NCI-H1417 (cell line): ENCODE measurements at regions not wholly inside any gene's neighbourhood (a gene's known extent, or its start where the extent isn't known, plus 50 kb on each side); places are given as distances from the start of the nearest gene placed in this dataset.
"Not testable (repeated sequence)": the region's sequence is repeated elsewhere in the genome, so short reads cannot be mapped to it uniquely, and the experiment has no call there.

Experiments used
- DNase-seq, 3 experiments: peaks; one replicate each; lab custom pipeline; 2025; lab: John Stamatoyannopoulos, UW

DNA sequence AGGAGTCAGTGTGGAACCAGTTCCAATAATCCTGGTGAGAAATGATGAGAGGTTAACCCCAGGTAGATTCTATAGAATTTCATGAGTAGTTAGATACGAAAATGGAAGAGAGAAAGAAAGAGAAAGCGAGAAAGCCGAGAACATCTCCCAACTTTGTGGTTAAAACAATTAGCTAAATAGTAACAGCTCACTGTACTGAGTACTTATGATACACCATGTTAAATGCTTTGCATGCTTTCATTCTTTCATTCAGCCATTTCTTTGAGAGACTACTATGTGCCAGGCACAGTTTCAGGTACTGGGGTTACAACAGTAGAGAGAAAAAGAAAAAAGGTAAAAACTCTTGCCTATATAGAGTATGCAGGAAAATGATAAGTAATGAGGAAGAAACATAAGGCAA is 109.7 kb upstream of the SYT6 start:
- DNase-seq: no peak

DNA sequence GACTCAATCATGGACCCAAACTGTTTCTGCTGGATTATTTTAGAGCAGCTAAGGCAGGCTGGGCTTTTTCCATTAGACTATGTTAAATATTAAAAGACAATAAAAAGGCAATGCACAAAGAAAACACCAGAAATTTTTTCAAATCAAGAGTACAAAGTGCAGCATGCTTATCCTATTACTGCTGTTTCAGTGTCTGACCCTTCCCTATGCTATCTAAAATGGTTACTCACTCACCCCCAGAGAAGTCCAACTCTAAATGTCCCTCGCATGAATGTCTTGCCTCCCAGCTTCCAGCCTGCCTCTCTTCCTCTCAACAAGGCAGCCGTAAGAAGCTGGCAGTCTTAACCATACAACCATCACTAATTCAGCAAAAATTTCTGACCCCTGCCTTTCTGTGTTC is 108.7 kb upstream of the SYT6 start:
- no peak for DNase-seq

GRCh38 chr1:114260805-114261484 is 107.3 kb upstream of the SYT6 start:
- no peak for DNase-seq

- DNase-seq: no peak
Observed at GRCh38 chr1:114259511-114260160, 106.0 kb upstream of the SYT6 start.

GRCh38 chr1:114258633-114259032 is 105.0 kb upstream of the SYT6 start:
- DNase-seq: no peak

DNA sequence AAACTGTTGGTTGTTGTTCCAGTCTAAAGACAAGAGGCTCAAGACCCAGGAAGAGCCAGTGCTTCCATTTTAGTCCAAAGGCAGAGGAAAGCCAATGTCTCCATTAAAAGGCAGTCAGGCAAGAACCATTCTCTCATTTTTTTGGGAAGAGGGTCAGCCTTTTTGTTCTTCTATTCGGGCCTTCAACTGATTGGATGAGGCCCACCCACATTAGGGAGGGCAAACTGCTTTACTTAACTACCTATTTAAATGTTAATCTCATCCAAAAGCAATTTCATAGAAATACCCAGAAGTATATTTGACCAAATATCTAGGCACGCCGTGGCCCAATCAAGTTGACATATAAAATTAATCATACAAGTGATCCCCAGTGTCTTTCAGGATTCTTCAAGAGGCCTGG is 104.4 kb upstream of the SYT6 start:
- DNase-seq: no peak

GRCh38 chr1:114257554-114257953 is 103.9 kb upstream of the SYT6 start:
- DNase-seq: no peak

DNA sequence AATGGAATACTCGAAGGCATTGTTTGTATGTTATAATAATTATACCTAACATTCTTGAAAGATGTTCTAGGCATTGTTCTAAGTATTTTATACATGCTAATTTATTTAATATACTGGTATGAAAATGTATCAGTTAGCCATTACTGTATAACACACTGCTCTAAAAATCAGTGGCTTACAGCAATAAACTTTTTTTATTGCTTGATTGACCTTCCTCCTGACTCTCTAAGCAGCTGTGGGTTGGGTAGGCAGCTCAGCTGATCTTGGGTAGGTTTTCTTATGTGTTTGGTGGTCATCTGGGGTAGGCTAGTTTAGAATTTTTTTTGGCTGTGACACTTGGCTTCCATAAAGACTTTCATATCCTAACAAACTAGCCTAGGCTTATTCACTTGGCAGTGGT is 100.2 kb upstream of the SYT6 start:
- no peak for DNase-seq

- no peak for DNase-seq
Observed at GRCh38 chr1:114251573-114251939, 97.9 kb upstream of the SYT6 start.

DNA sequence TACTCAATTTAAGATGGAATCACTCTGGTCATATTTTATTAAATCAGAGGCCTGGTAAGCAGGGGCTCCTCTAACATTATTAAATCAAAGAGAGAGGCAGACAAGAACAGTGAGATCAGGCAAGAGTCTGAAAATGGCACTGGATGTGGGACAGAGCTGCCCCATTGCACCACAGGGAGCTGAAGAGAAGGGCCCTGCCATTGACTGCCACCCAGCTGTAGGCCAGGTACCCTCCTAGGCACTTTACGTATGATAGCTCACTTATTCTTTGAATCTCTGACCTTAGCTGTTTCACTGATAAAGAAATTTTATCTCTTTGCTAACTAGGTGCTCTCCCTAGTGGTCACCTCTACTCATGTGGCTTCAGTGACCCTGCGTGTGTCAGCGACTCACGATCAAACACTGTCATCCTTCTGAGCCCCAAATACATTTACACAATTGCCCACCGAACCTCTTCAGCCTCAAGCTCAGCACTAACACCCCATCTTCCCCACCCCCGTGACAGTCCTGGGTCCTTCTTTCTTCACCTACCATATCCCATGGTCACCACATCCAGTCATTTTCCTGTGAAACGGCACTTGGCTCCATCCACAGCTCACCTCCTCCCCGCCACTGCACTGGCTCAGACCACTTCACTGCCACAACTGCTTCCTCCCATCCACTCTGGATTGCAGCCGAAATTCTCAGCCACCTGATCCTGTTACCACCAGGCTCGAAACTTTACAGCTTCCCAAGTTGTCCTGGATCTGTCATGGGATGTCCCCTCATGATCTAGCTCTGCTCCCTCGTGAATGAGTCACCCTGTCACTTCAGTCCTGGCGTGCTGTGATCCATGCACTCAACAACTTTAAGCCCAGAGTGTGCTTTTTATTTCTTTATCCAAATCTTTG is 97.3 kb upstream of the SYT6 start:
- DNase-seq: no peak

DNA sequence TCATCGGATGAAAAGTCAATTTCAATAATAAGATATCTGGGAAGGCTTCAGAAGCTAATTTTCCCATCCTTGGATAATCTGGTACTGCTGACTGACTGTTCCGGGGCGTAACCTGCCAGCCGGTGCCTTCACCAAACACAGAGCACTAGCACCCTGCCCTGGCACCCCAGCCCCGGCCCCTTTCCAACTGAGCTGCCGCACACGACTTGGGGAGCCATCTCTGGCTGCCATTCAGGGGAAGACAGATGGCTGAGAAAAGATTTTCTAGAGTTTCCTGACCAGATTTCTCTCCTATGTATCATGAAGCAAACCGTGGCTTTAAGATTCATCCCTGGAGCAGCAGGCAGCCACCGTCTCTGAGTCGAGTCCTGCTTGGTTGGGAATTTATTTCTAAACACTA is 96.0 kb upstream of the SYT6 start:
- no peak for DNase-seq

DNA sequence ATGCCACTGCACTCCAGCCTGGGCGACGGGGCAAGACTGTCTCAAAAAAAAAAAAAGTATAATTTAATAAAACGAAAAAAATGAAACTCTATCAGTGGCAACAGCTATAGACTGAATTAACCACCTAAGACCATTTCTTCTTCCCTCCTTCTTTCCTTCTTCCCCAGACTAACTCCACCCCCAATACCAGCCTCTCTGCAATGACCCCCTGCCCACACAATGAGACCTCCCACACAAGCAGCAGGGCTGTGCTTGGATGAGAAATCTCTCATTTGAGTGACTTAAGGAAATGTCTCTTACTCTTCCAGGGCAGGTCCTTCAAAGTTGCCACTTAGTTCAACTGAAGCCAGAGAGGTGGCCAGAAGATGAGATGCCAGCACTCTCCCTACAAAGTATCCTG is 94.5 kb upstream of the SYT6 start:
- DNase-seq: no peak

DNA sequence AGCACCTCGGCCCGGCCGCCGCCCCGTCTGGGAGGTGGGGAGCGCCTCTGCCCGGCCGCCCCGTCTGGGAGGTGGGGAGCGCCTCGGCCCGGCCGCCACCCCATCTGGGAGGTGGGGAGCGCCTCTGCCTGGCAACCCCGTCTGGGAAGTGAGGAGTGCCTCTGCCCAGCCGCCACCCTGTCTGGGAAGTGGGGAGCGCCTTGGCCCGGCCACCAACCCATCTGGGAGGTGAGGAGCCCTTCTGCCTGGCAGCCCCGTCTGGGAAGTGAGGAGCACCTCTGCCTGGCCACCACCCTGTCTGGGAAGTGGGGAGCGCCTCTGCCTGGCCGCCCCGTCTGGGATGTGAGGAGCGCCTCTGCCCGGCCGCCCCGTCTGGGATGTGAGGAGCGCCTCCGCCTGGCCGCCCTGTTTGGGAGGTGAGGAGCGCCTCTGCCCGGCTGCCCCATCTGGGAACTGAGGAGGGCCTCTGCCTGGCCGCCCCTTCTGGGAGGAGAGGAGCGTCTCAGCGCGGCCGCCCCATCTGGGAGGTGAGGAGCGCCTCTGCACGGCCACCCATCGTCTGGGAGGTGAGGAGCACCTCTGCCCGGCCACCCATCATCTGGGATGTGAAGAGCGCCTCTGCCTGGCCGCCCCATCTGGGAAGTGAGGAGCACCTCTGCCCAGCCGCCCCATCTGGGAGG is 89.0 kb upstream of the SYT6 start:
- not testable (repeated sequence) for DNase-seq

GRCh38 chr1:114238053-114238452 is 84.4 kb upstream of the SYT6 start:
- no peak for DNase-seq

DNA sequence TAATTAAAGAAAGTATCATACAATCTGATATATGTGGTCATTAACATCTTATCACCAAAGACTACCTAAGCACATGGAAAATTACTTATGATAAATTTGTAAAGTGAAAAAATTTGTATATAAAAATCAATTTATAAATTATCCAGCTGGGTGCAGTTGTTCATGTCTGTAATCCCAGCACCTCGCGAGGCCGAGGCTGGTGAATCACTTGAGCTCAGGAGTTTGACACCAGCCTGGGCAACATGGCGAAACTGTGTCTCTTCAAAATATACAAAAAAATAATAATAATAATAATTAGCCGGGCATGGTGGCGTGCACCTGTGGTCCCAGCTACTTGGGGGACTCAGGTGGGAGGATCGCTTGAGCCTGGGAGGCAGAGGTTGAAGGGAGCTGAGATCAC is 82.8 kb upstream of the SYT6 start:
- DNase-seq: no peak

DNA sequence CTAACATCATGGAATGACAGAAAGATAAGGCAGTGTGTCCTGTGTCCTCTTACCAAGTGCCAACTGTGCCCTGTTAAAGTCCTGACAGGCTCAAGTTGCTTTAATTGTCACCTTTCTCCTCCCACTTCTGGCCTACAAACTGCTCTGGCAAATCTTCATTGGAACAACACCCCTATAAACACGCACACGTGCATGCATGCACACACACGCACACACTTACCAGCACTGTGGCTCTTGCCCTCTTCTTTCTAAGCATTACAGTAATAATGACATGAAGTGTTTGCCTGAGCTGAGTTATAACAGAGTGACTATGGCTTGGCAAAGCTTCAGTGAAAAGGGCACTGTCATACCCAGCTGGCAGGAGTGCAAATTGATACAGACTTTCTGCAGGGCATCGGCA is 82.3 kb upstream of the SYT6 start:
- DNase-seq: peak in 1 of 3 experiments; percentile 6

DNA sequence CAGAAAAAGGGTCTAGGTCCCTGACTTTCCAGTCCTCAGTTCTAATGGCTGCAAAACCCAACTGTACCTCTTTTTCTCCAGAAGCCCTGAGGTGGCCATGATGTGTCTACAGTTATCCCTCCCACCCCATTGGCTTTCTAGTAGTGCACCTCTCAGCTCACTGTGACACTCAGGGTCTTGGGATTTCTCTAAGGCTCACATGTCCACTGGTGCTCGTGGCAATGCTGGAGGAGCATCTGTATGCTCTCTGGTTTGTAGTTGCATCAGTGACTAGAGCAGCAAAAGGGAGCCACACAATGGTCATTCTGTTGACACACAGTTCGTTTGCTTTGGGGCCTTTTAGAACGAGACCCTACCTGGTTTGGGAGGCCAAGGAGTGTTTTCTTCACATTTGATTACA is 81.6 kb upstream of the SYT6 start:
- no peak for DNase-seq

DNA sequence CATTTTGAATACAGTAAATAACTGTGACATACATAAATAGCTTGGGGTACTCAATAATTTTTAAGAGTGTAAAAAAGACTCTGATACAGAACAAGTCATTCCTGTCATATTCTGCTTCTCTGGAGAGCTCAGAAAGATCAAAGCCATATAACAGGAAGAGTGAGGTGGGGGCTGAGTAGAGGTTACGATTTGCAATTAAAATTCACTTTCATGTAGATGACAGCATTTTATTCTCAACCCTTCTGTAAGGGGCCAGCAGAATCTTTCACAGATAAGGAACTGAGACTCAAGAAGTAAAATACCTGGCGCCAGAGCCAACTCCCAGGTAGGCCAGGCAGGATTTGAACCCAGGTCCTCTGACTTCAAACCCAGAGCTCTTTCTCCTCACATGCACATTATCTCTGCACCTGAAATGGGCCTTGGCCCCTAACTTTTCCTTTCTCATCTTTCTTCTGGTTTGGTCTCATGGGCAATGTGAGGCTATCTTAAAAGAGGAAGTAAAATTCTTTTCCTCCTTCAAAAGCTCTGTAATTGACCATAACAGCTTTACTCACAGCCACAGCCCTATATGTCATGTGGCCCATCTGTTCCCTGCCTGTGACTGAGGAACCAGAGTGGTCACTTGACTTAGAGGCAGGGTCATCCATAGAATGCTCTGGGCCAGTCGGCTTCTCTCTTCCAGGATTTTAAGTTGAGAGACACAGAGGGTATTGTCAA is 80.9 kb upstream of the SYT6 start:
- no peak for DNase-seq

DNA sequence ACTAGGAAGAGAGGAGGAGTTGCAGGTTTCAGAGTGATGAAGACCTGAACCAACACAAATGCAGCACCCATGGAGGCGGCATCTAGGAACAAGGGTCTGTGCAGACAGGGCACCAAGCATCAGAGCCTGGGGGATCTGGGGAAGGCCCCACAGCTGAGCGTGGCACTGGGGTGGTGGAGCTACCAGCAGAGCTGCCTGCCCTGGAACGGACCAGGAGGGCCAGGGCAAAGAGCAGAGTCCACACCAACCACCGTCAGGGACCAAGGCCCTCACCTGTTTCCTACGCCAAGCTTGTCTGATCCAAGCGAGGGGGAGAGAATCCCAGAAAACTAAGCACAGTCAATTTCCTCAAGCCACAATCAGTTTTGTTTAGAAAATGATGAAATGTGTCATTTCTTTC is 79.0 kb upstream of the SYT6 start:
- no peak for DNase-seq

GRCh38 chr1:114231301-114231700 is 77.6 kb upstream of the SYT6 start:
- DNase-seq: no peak

DNA sequence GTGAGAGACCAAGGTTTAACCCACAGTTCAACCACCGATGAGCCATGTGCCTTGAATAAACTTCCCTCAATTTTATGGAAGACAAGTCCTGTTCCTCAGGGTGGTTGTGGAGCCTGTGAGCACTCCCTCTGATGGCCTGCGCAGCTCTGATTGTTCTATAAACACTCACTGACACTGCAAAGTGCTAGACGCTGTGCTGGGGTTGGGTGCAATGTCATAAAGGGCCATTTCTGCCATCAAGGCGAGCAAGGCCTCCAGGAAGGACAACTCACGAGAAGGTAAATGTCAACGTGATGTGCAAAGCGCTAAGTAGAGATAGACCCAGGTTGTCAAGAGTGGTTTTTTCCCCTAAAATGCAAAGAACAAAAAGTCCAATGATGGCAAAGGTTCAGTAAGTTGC is 75.7 kb upstream of the SYT6 start:
- no peak for DNase-seq

GRCh38 chr1:114227059-114227458 is 73.4 kb upstream of the SYT6 start:
- DNase-seq: no peak
